ENCODE measurements at regions not wholly inside any gene's neighbourhood (a gene's known extent, or its start where the extent isn't known, plus 50 kb on each side); places are given as distances from the start of the nearest gene placed in this dataset.

DNA sequence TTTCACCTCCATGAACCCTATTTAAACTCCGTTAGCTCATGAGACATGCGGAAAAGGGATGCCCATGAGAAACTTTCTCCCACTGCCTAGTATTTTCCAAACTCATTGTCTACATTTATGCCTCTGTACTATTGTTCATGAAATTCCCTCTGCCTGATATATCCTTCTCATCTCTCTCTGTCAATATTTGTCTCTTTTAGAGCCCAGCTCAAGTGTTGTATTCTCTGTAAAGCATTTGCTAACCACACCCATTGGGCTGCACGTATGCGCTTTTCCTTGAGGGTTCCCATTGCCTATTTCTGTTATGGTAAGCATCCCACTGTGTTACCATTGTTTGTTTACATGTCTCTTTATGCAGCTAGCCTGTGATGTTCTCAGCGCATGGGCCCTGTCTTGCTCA is 211.4 kb downstream of the MDFIC start:
- DNase-seq (ENCODE audit: low read depth in 2 of 2), result no peak

- DNase-seq (ENCODE audit: low read depth in 2 of 2), result no peak
These were observed 210.2 kb downstream of the MDFIC start for GRCh38 chr7:115132096-115132495.

- DNase-seq (ENCODE audit: low read depth in 2 of 2), result no peak
These were observed 206.3 kb downstream of the MDFIC start for GRCh38 chr7:115128154-115128553.

DNA sequence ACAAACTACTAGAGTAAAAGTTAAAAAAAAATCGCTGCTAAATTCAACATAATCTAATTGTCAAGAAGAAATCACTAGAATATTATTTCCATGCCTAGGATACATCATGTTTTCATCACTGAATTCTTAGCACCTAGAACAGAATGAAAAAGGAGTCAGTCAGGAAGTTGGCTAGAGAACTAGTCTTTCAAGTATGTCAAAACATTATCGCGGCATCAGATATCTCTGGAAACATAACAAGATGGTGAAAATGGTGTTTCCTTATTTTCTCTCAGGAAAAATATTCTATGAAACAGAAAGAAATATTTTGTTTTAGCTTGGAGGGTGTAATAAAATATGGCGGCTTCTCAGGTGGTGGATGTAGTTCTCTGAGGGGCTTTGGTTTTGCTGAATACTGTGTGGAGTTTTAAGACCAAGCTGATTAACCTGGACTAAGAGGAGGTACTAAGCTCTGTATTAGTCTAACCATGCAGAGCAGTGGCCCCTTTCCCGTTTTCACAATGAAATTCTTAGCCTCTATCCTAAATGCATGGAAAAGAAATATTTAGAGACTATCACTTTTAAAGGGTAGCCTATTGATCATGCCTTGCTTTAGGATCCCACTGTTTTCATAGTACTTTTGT is 205.6 kb downstream of the MDFIC start:
- DNase-seq (ENCODE audit: low read depth in 2 of 2), result no peak

- DNase-seq (ENCODE audit: low read depth in 2 of 2), result no peak
These were observed 203.9 kb downstream of the MDFIC start for GRCh38 chr7:115125750-115126149.

DNA sequence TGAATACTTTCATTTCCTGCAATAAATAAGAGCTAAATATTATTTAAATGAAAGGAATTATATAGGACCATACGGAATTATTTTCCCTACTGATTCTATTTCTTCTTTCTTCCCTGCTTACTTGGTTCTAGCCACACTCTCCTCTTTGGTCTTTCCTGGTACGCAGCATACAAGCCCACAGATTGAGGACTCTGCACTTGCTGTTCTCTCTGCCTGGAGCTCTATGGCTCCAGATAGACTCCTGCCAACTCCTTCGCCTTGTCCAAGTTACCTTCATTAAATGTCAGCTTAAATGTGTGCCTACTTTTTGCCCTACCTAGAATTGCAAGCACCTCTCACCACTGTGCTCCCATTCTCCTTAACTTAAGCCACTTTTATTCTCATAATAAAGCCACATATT is 203.4 kb downstream of the MDFIC start:
- DNase-seq (ENCODE audit: low read depth in 2 of 2), result no peak

GRCh38 chr7:115124409-115124939 is 202.6 kb downstream of the MDFIC start:
- DNase-seq (ENCODE audit: low read depth in 2 of 2), result no peak

- DNase-seq (ENCODE audit: low read depth in 2 of 2), result no peak
These were observed 201.5 kb downstream of the MDFIC start for GRCh38 chr7:115123441-115123840.

DNA sequence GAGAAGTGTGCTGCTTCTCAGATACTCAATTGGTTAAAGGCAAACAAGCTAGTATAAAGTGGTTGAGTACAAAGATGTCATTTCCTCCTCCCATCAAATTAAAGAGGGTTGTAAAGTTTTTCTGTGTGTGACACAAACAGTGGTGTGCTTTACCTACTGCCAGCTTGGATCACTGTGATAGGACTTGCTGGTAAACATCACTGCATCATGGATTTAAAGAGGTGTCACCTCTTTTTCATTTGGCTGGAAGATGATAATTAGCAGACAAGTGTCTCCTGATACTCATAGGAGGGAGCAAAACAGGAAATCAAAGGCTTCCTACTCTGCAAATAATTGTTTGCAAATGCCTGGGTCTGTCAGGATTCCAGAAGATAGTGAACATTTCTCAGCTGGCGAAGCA is 200.5 kb downstream of the MDFIC start:
- DNase-seq (ENCODE audit: low read depth in 2 of 2), result no peak

DNA sequence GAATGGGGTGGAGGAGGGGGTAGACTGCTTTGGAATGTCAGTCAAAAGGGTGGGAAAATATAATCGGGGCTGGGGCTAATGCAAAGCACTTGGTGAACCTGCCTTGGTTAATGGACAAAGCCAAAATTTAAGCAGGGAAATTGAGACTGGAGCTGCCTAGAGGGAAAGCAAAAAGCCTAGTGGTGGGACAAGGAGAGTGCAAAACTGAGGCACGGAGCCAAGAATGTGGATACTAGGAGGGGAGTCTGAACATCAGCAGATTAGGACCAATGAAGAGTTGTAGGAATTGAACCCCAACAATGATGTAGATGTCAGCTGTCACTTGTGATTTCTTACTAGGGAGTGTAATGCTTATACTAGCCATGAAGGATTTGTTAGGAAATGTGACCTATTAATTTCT is 195.9 kb downstream of the MDFIC start:
- DNase-seq (ENCODE audit: low read depth in 2 of 2), result no peak

DNA sequence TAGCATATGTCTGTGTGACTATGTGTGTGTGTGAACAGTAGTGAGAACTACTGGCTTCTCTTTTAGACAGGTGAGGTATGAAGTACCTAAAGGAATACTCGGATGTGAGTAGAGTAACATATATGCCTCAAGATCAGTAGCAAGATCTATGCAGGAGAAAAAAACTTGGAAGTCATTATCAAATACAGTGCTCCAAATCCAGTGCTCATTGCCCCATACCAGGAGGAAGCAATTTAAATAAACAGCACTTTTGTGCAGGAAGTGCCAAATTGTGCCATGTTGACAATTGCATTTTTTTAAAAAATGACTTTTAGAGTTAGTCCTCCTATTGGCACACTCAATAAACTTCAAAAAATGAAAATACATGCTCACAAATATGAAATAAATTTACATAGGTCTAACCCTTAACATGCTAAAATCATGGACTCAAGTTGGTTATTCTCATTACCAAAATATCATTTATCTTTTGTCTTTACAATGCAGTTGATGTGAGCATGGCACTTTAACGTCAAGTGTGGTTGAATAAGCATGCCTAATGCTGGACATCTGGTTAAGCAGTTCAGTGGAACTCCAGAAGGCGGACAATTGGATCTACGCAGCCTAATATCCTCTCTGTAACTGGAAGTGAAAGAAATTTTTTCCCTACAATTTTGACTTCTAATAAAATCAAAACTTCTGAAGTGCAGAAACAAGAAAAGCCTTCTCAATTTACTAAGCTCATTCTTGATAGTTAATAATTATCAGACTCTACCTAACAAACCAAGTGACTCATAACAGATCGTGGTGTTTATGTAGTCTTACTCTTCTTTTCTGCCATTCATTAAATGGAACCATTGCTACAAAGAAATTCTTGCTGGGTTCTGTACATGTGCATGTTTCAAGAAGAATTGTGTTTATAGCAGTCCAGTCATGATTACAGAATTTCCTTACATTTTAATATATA is 195.2 kb downstream of the MDFIC start:
- no peak for DNase-seq (ENCODE audit: low read depth in 2 of 2)

GRCh38 chr7:115113776-115114175 is 191.9 kb downstream of the MDFIC start:
- no peak for DNase-seq (ENCODE audit: low read depth in 2 of 2)

- DNase-seq (ENCODE audit: low read depth in 2 of 2), result no peak
These were observed 191.2 kb downstream of the MDFIC start for GRCh38 chr7:115113131-115113530.

DNA sequence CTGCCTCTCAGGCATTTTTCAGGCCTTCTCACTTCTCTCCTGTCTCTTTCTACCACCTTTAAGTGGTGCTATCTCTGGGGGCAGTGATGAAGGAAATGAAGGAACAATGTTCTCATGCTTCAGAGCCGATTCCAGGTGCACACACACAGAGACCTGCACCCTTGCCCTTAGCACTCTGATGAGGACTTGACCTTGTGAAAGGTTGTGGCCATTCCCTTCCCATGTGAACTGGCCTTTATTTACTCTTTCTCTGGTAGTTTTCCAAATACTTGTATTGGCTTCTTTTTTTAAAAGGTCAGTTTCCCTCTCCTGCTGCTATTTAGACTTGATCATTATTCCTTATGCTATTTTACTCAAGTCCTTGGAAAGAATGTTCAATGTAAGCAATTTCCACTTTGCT is 188.6 kb downstream of the MDFIC start:
- DNase-seq (ENCODE audit: low read depth in 2 of 2), result no peak

DNA sequence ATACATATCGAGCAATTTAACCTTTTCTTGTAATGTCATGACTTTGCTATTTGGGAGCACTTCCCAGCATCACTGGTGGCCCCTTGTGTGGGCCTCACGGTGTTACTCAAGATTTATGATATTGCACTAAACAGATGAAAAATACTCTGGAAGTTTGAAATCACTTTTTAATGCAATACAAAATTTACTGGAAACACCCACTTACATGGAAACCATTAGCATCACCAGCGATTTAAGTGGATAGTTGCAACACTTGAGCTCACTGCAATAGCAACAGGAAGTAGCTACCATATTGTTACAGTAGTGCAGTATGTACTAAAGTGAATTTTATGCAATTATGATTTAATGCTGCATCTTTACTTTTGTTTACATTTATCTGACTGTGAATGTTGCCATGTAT is 184.4 kb downstream of the MDFIC start:
- no peak for DNase-seq (ENCODE audit: low read depth in 2 of 2)

DNA sequence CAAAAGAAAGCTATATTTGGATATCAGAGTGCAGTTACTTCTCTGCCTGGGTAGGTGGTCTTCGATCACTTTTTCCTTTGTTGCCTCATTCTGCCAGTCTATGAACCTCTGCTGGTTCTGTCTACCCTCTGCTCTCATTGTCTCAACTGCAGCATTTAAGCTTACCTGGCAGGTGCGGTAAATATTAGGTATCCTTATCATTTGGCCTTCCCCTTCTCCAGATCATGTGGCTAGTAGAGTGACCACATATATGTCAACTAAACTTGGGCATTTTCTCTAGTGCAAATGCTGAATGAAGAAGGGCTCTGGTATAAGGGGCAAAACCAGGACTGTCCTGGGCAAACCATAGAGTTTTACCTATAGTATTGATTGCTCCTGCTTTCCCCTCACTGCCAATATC is 180.8 kb downstream of the MDFIC start:
- no peak for DNase-seq (ENCODE audit: low read depth in 2 of 2)

DNA sequence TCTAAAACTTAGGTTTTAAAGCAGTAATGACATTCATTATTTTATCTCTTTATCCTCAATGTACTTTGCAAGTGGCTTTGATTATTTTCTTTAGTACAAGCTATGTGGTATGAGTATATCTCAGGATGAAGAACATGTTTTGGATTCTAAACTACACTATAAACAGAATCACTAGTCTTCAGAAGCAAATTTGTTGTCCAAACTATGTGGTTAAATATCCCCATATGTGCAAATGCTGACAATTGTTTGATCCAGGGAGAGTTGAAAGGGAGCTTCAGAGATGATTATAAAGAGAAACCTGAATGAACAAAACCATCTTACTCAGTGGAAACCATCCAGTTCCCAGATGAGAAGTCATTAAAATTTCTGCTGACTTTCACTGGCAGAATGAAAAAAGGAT is 179.3 kb downstream of the MDFIC start:
- DNase-seq (ENCODE audit: low read depth in 2 of 2), result no peak

DNA sequence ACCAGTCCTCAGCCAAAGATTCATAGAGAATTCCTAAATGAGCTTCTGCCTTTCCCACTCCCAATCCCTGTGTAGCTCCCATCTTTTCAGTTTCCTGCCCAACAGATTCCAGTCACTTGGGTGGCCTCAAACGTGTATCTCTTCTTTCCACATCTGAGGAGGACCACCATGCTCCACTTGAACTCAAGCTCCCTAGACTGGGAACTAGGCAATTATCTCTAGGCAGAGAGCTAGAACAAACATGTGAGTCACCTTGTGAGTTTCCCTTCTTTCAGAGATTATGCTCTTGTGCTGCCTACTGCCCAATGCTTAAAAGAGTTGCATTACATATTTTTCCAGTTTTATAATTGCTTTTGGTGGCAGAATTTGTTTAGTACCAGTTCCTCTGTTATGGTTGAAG is 178.0 kb downstream of the MDFIC start:
- DNase-seq (ENCODE audit: low read depth in 2 of 2), result no peak

DNA sequence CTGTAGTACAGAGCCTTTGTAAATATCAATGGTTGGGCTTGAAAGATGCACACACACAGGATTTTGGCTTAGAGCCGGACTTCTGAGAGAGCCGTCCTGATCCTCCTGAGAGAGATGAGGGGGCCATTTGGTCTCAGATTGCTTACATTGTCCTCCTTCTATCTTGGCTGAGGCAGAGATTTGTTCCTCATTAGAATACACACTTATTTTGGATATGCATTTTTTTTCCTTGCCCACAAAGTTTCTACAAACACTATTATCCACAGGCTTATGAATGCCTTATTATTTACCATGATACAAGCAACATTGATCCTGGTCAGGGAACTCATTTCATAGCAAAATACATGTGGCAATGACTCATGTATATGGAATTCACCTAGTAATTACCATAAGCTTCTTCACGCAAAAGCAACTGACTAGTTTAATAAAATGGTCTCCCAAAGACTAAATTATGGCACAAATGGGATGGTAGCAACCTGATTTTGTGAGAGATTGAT is 175.3 kb downstream of the MDFIC start:
- DNase-seq (ENCODE audit: low read depth in 2 of 2), result no peak

DNA sequence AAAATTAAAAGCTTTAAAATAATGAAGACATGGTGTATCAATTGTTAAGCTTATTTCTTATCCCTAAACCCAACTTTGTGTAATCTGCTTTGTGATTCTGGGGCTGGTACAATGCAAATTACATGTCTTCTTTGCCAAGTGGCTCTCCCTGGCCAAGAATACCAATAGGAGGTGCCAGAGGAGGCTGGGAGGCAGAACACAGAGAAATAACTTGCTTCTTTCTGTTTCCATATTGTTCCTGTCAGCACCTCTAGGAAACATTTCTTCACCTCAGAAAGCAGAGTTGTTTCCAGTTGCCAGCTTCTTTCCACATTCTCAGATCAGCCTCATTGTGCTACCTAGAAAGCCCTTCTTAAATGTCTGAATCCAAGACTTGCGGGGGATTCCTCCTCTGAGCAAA is 174.4 kb downstream of the MDFIC start:
- no peak for DNase-seq (ENCODE audit: low read depth in 2 of 2)

DNA sequence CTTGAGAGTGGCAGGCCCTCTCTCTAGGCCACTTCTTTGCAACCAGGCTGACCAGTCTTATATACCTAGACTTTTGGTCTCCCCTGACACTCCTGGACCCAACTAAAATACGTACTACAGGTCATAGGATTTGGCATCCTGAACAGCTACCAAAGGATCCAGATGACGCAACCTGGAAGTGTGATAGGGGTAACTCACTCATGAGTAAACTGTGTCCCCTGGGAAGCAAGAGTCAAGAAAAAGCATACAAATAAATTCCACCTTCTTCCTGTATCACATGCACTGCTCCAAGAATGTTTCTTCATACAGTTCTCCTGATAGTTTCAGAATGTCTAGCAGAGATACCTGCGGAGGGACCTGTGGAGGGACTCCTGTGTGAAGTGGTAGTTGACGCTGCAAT is 172.3 kb downstream of the MDFIC start:
- DNase-seq (ENCODE audit: low read depth in 2 of 2), result no peak

- DNase-seq (ENCODE audit: low read depth in 2 of 2), result no peak
These were observed 167.0 kb downstream of the MDFIC start for GRCh38 chr7:115088893-115089292.

GRCh38 chr7:115087437-115087836 is 165.5 kb downstream of the MDFIC start:
- DNase-seq (ENCODE audit: low read depth in 2 of 2), result no peak

Measured in stimulated activated CD4-positive, alpha-beta T cell treated with anti-CD3 and anti-CD28 coated beads, Interleukin-12 subunit alpha, Interleukin-12 subunit beta, amount 100 ng/mL, for 24 hours (primary cell).